ENCODE measurements at regions not wholly inside any gene's neighbourhood (a gene's known extent, or its start where the extent isn't known, plus 50 kb on each side); places are given as distances from the start of the nearest gene placed in this dataset.

GRCh38 chr16:55029509-55029908 is 98.8 kb downstream of the IRX5 start:
- H2AFZ ChIP-seq (ENCODE audit: control insufficient read depth, low read length), result no peak overlapping the region
- FAIRE-seq, result no peak
- H3K9me1 ChIP-seq (ENCODE audit: control insufficient read depth, extremely low read depth, insufficient read depth, low read length), result no peaks in the 10 kb centered on the region
- H4K20me1 ChIP-seq (ENCODE audit: control insufficient read depth, extremely low read depth, insufficient read depth, low read length), result no peaks in the 10 kb centered on the region
- H3K36me3 ChIP-seq (ENCODE audit: control insufficient read depth in 2 of 2, extremely low read depth in 1 of 2, insufficient read depth in 2 of 2, low read length in 2 of 2), result no peaks in the 10 kb centered on the region
- H3K9ac ChIP-seq (ENCODE audit: control insufficient read depth, extremely low read depth, insufficient read depth, low read length), result no peak overlapping the region
- H3K9me3 ChIP-seq (ENCODE audit: control insufficient read depth, low read depth, low read length), result no peaks in the 10 kb centered on the region
- TF ChIP-seq CTCF (optimal IDR thresholded peaks at IDR 0.05 in 1 of 3, IDR thresholded peaks at IDR 0.05 in 1 of 3, conservative IDR thresholded peaks at IDR 0.05 in 1 of 3; ENCODE audit: extremely low read depth in 1 of 3, insufficient read depth in 2 of 3, low read length in 3 of 3) (no peak), EZH2 (IDR thresholded peaks at IDR 0.05; ENCODE audit: low read length) (no peak)
- DNase-seq (ENCODE audit: low read depth, low spot score), result no peak
- no peaks in the 10 kb centered on the region for H3K27me3 ChIP-seq (ENCODE audit: control insufficient read depth, extremely low read depth, insufficient read depth, low read length)
- H3K4me3 ChIP-seq (ENCODE audit: control insufficient read depth in 2 of 3, extremely low read depth in 1 of 3, insufficient read depth in 2 of 3, low read depth in 1 of 3, low read length in 3 of 3), result no peak overlapping the region
- H3K4me1 ChIP-seq (ENCODE audit: control insufficient read depth, extremely low read depth, insufficient read depth, low read length), result no peaks in the 10 kb centered on the region
- dilution Hi-C loops (cut with MboI; ENCODE audit: extremely low pct_ligation_motif_present, low sequenced_read_pairs), result loop anchor here (25.0 kb wide), 1 partner anchor 233 kb away; no protein-coding TSS in a partner anchor
- no peak overlapping the region for H3K4me2 ChIP-seq (ENCODE audit: control insufficient read depth, extremely low read depth, insufficient read depth, low read depth, low read length)
- no peaks in the 10 kb centered on the region for H3K79me2 ChIP-seq (ENCODE audit: control insufficient read depth, insufficient read depth, low read length)
- no peak overlapping the region for H3K27ac ChIP-seq (ENCODE audit: control insufficient read depth, insufficient read depth, low read length)

- Histone ChIP-seq H3K4me1 (ENCODE audit: control insufficient read depth, extremely low read depth, insufficient read depth, low read length) (no peaks in the 10 kb centered on the region), H3K36me3 (ENCODE audit: control insufficient read depth in 2 of 2, extremely low read depth in 1 of 2, insufficient read depth in 2 of 2, low read length in 2 of 2) (no peaks in the 10 kb centered on the region), H4K20me1 (ENCODE audit: control insufficient read depth, extremely low read depth, insufficient read depth, low read length) (no peaks in the 10 kb centered on the region), H3K9me3 (ENCODE audit: control insufficient read depth, low read depth, low read length) (no peaks in the 10 kb centered on the region), H2AFZ (ENCODE audit: control insufficient read depth, low read length) (no peak overlapping the region), H3K9me1 (ENCODE audit: control insufficient read depth, extremely low read depth, insufficient read depth, low read length) (no peaks in the 10 kb centered on the region), H3K9ac (ENCODE audit: control insufficient read depth, extremely low read depth, insufficient read depth, low read length) (no peak overlapping the region), H3K27ac (ENCODE audit: control insufficient read depth, insufficient read depth, low read length) (no peak overlapping the region), H3K27me3 (ENCODE audit: control insufficient read depth, extremely low read depth, insufficient read depth, low read length) (no peaks in the 10 kb centered on the region), H3K79me2 (ENCODE audit: control insufficient read depth, insufficient read depth, low read length) (no peaks in the 10 kb centered on the region), H3K4me2 (ENCODE audit: control insufficient read depth, extremely low read depth, insufficient read depth, low read depth, low read length) (no peak overlapping the region), H3K4me3 (ENCODE audit: control insufficient read depth in 2 of 3, extremely low read depth in 1 of 3, insufficient read depth in 2 of 3, low read depth in 1 of 3, low read length in 3 of 3) (no peak overlapping the region)
- DNase-seq (ENCODE audit: low read depth, low spot score) (no peak), FAIRE-seq (no peak)
- TF ChIP-seq EZH2 (IDR thresholded peaks at IDR 0.05; ENCODE audit: low read length) (no peak), CTCF (optimal IDR thresholded peaks at IDR 0.05 in 1 of 3, IDR thresholded peaks at IDR 0.05 in 1 of 3, conservative IDR thresholded peaks at IDR 0.05 in 1 of 3; ENCODE audit: extremely low read depth in 1 of 3, insufficient read depth in 2 of 3, low read length in 3 of 3) (no peak)
- dilution Hi-C loops (cut with MboI; ENCODE audit: extremely low pct_ligation_motif_present, low sequenced_read_pairs), result loop anchor here (25.0 kb wide), 1 partner anchor 231 kb away; no protein-coding TSS in a partner anchor
Measured at GRCh38 chr16:55030944-55031343, 100.3 kb downstream of the IRX5 start.
